ENCODE measurements at regions not wholly inside any gene's neighbourhood (a gene's known extent, or its start where the extent isn't known, plus 50 kb on each side); places are given as distances from the start of the nearest gene placed in this dataset.
"Not testable (repeated sequence)": the region's sequence is repeated elsewhere in the genome, so short reads cannot be mapped to it uniquely, and the experiment has no call there.

GRCh38 chr21:35280231-35280630 lies 231.1 kb upstream of the RUNX1 start:
- no peak for DNase-seq
- H3K36me3 ChIP-seq (replicated peaks; ENCODE audit: control insufficient read depth, insufficient read depth, low read length), result no peaks in the 10 kb centered on the region
- H3K4me3 ChIP-seq (ENCODE audit: insufficient read depth, low read depth, low read length), result no peak overlapping the region
- no peaks in the 10 kb centered on the region for H3K27me3 ChIP-seq (ENCODE audit: control insufficient read depth, insufficient read depth, low read length)

GRCh38 chr21:35275776-35276175 lies 226.7 kb upstream of the RUNX1 start:
- H3K4me3 ChIP-seq (ENCODE audit: insufficient read depth, low read depth, low read length), result no peak overlapping the region
- DNase-seq, result no peak
- H3K27me3 ChIP-seq (ENCODE audit: control insufficient read depth, insufficient read depth, low read length), result no peaks in the 10 kb centered on the region
- no peaks in the 10 kb centered on the region for H3K36me3 ChIP-seq (replicated peaks; ENCODE audit: control insufficient read depth, insufficient read depth, low read length)

- Histone ChIP-seq H3K4me3 (ENCODE audit: insufficient read depth, low read depth, low read length) (no peak overlapping the region), H3K27me3 (ENCODE audit: control insufficient read depth, insufficient read depth, low read length) (no peaks in the 10 kb centered on the region), H3K36me3 (replicated peaks; ENCODE audit: control insufficient read depth, insufficient read depth, low read length) (no peaks in the 10 kb centered on the region)
- no peak for DNase-seq
These were observed 225.8 kb upstream of the RUNX1 start for GRCh38 chr21:35274923-35275322.

- no peaks in the 10 kb centered on the region for H3K36me3 ChIP-seq (replicated peaks; ENCODE audit: control insufficient read depth, insufficient read depth, low read length)
- no peak for DNase-seq
- H3K27me3 ChIP-seq (ENCODE audit: control insufficient read depth, insufficient read depth, low read length), result no peaks in the 10 kb centered on the region
- H3K4me3 ChIP-seq (ENCODE audit: insufficient read depth, low read depth, low read length), result no peak overlapping the region
These were observed 225.0 kb upstream of the RUNX1 start for GRCh38 chr21:35274090-35274489.

- Histone ChIP-seq H3K27me3 (ENCODE audit: control insufficient read depth, insufficient read depth, low read length) (no peaks in the 10 kb centered on the region), H3K36me3 (replicated peaks; ENCODE audit: control insufficient read depth, insufficient read depth, low read length) (no peaks in the 10 kb centered on the region), H3K4me3 (ENCODE audit: insufficient read depth, low read depth, low read length) (no peak overlapping the region)
- peak; percentile 13 for DNase-seq
These were observed 224.2 kb upstream of the RUNX1 start for GRCh38 chr21:35273333-35273732.

- not testable (repeated sequence) for H3K4me3 ChIP-seq (ENCODE audit: insufficient read depth, low read depth, low read length); H3K36me3 ChIP-seq (replicated peaks; ENCODE audit: control insufficient read depth, insufficient read depth, low read length); DNase-seq; H3K27me3 ChIP-seq (ENCODE audit: control insufficient read depth, insufficient read depth, low read length)
These were observed 222.4 kb upstream of the RUNX1 start for GRCh38 chr21:35271344-35272118.

GRCh38 chr21:35268817-35269216 lies 219.7 kb upstream of the RUNX1 start:
- H3K36me3 ChIP-seq (replicated peaks; ENCODE audit: control insufficient read depth, insufficient read depth, low read length), result no peaks in the 10 kb centered on the region
- H3K27me3 ChIP-seq (ENCODE audit: control insufficient read depth, insufficient read depth, low read length), result no peaks in the 10 kb centered on the region
- DNase-seq, result no peak
- no peak overlapping the region for H3K4me3 ChIP-seq (ENCODE audit: insufficient read depth, low read depth, low read length)

- no peak overlapping the region for H3K4me3 ChIP-seq (ENCODE audit: insufficient read depth, low read depth, low read length)
- no peak for DNase-seq
- H3K36me3 ChIP-seq (replicated peaks; ENCODE audit: control insufficient read depth, insufficient read depth, low read length), result no peaks in the 10 kb centered on the region
- no peaks in the 10 kb centered on the region for H3K27me3 ChIP-seq (ENCODE audit: control insufficient read depth, insufficient read depth, low read length)
These were observed 219.2 kb upstream of the RUNX1 start for GRCh38 chr21:35268261-35268660.

GRCh38 chr21:35266546-35266945 lies 217.4 kb upstream of the RUNX1 start:
- DNase-seq, result no peak
- no peaks in the 10 kb centered on the region for H3K36me3 ChIP-seq (replicated peaks; ENCODE audit: control insufficient read depth, insufficient read depth, low read length)

GRCh38 chr21:35265170-35265877 lies 216.2 kb upstream of the RUNX1 start:
- Histone ChIP-seq H3K4me3 (ENCODE audit: insufficient read depth, low read depth, low read length) (no peak overlapping the region), H3K36me3 (replicated peaks; ENCODE audit: control insufficient read depth, insufficient read depth, low read length) (no peaks in the 10 kb centered on the region), H3K27me3 (ENCODE audit: control insufficient read depth, insufficient read depth, low read length) (no peaks in the 10 kb centered on the region)
- no peak for DNase-seq

More at GRCh38 chr21:35266546-35266945, 217.4 kb upstream of the RUNX1 start:
- no peaks in the 10 kb centered on the region for H3K27me3 ChIP-seq (ENCODE audit: control insufficient read depth, insufficient read depth, low read length)
- no peak overlapping the region for H3K4me3 ChIP-seq (ENCODE audit: insufficient read depth, low read depth, low read length)

- no peak for DNase-seq
- Histone ChIP-seq H3K4me3 (ENCODE audit: insufficient read depth, low read depth, low read length) (no peak overlapping the region), H3K27me3 (ENCODE audit: control insufficient read depth, insufficient read depth, low read length) (no peaks in the 10 kb centered on the region), H3K36me3 (replicated peaks; ENCODE audit: control insufficient read depth, insufficient read depth, low read length) (no peaks in the 10 kb centered on the region)
These were observed 210.4 kb upstream of the RUNX1 start for GRCh38 chr21:35259457-35259856.

GRCh38 chr21:35258521-35258920 lies 209.4 kb upstream of the RUNX1 start:
- no peak for DNase-seq
- Histone ChIP-seq H3K27me3 (ENCODE audit: control insufficient read depth, insufficient read depth, low read length) (no peaks in the 10 kb centered on the region), H3K4me3 (ENCODE audit: insufficient read depth, low read depth, low read length) (no peak overlapping the region), H3K36me3 (replicated peaks; ENCODE audit: control insufficient read depth, insufficient read depth, low read length) (no peaks in the 10 kb centered on the region)

- H3K4me3 ChIP-seq (ENCODE audit: insufficient read depth, low read depth, low read length), result no peak overlapping the region
- no peak for DNase-seq
- H3K27me3 ChIP-seq (ENCODE audit: control insufficient read depth, insufficient read depth, low read length), result no peaks in the 10 kb centered on the region
- H3K36me3 ChIP-seq (replicated peaks; ENCODE audit: control insufficient read depth, insufficient read depth, low read length), result no peaks in the 10 kb centered on the region
These were observed 208.3 kb upstream of the RUNX1 start for GRCh38 chr21:35257413-35257812.

- Histone ChIP-seq H3K36me3 (replicated peaks; ENCODE audit: control insufficient read depth, insufficient read depth, low read length) (no peaks in the 10 kb centered on the region), H3K27me3 (ENCODE audit: control insufficient read depth, insufficient read depth, low read length) (no peaks in the 10 kb centered on the region), H3K4me3 (ENCODE audit: insufficient read depth, low read depth, low read length) (no peak overlapping the region)
- DNase-seq, result peak; percentile 6
These were observed 207.4 kb upstream of the RUNX1 start for GRCh38 chr21:35256468-35256988.

GRCh38 chr21:35254765-35255138 lies 205.7 kb upstream of the RUNX1 start:
- Histone ChIP-seq H3K27me3 (ENCODE audit: control insufficient read depth, insufficient read depth, low read length) (no peaks in the 10 kb centered on the region), H3K36me3 (replicated peaks; ENCODE audit: control insufficient read depth, insufficient read depth, low read length) (no peaks in the 10 kb centered on the region), H3K4me3 (ENCODE audit: insufficient read depth, low read depth, low read length) (no peak overlapping the region)
- no peak for DNase-seq
